ENCODE measurements at regions not wholly inside any gene's neighbourhood (a gene's known extent, or its start where the extent isn't known, plus 50 kb on each side); places are given as distances from the start of the nearest gene placed in this dataset.

DNA sequence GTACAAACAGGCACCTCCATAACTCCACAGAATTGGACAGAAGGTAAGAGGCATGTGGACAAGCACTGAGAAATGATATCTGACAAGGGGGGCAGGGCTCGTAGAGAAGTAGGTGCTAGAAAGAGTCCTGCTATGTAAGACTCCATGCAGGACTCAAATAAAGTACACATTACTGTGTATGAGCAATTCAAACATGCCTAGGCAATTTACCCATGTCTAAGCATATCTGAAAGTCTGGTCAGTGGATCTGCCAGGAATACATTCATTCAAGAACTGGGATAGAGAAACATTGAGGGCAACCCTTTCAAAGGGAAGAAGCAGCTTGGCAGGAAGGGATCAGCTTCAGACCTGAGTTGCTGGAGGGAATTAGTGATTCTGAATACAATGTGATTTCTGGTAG is 174.1 kb upstream of the MCTP2 start:
- TF ChIP-seq PATZ1 (CRISPR knock-in tag; IDR thresholded peaks at IDR 0.05; ENCODE audit: borderline replicate concordance) = no peak
- no peak for TF ChIP-seq PPARA (CRISPR knock-in tag; IDR thresholded peaks at IDR 0.05; ENCODE audit: borderline replicate concordance)
- no peak for TF ChIP-seq ZC3H10 (CRISPR knock-in tag; IDR thresholded peaks at IDR 0.05)
- no peak for TF ChIP-seq RARB (CRISPR knock-in tag; IDR thresholded peaks at IDR 0.05)
- TF ChIP-seq CREB5 (CRISPR knock-in tag; IDR thresholded peaks at IDR 0.05; ENCODE audit: low read depth) = no peak
- no peak for TF ChIP-seq SNAI2 (CRISPR knock-in tag; IDR thresholded peaks at IDR 0.05)
- TF ChIP-seq ZNF565 (CRISPR knock-in tag; conservative IDR thresholded peaks at IDR 0.05; ENCODE audit: low read depth) = no peak
- no peak for TF ChIP-seq GLIS3 (CRISPR knock-in tag; IDR thresholded peaks at IDR 0.05)
- TF ChIP-seq TOX (CRISPR knock-in tag; IDR thresholded peaks at IDR 0.05; ENCODE audit: borderline replicate concordance) = no peak
- no peak for TF ChIP-seq ZFP3 (CRISPR knock-in tag; IDR thresholded peaks at IDR 0.05)
- TF ChIP-seq ARNTL (CRISPR knock-in tag; IDR thresholded peaks at IDR 0.05; ENCODE audit: borderline replicate concordance, low read depth) = no peak
- TF ChIP-seq, protein P1, sequence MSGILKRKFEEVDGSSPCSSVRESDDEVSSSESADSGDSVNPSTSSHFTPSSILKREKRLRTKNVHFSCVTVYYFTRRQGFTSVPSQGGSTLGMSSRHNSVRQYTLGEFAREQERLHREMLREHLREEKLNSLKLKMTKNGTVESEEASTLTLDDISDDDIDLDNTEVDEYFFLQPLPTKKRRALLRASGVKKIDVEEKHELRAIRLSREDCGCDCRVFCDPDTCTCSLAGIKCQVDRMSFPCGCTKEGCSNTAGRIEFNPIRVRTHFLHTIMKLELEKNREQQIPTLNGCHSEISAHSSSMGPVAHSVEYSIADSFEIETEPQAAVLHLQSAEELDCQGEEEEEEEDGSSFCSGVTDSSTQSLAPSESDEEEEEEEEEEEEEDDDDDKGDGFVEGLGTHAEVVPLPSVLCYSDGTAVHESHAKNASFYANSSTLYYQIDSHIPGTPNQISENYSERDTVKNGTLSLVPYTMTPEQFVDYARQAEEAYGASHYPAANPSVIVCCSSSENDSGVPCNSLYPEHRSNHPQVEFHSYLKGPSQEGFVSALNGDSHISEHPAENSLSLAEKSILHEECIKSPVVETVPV (CRISPR knock-in tag; IDR thresholded peaks at IDR 0.05) = no peak
- TF ChIP-seq ZFP30 (CRISPR knock-in tag; IDR thresholded peaks at IDR 0.05) = no peak
